ENCODE measurements at regions not wholly inside any gene's neighbourhood (a gene's known extent, or its start where the extent isn't known, plus 50 kb on each side); places are given as distances from the start of the nearest gene placed in this dataset.

GRCh38 chr2:235300368-235301201, 193.3 kb upstream of the AGAP1 start:
- TF ChIP-seq CTCF (IDR thresholded peaks at IDR 0.05; ENCODE audit: low read depth, low read length, missing control alignments), result no peak
- peak; percentile 47 for DNase-seq (ENCODE audit: extremely low read depth, low read depth)
- H3K4me3 ChIP-seq (replicated peaks; ENCODE audit: low read depth, low read length), result no peak overlapping the region

- no peak for TF ChIP-seq CTCF (IDR thresholded peaks at IDR 0.05; ENCODE audit: low read depth, low read length, missing control alignments)
- no peak for DNase-seq (ENCODE audit: extremely low read depth, low read depth)
- no peak overlapping the region for H3K4me3 ChIP-seq (replicated peaks; ENCODE audit: low read depth, low read length)
These were observed 192.4 kb upstream of the AGAP1 start for GRCh38 chr2:235301202-235302076.

GRCh38 chr2:235302263-235302662, 191.6 kb upstream of the AGAP1 start:
- H3K4me3 ChIP-seq (replicated peaks; ENCODE audit: low read depth, low read length), result no peak overlapping the region
- no peak for DNase-seq (ENCODE audit: extremely low read depth, low read depth)
- TF ChIP-seq CTCF (IDR thresholded peaks at IDR 0.05; ENCODE audit: low read depth, low read length, missing control alignments), result no peak

- DNase-seq (ENCODE audit: extremely low read depth, low read depth), result no peak
- TF ChIP-seq CTCF (IDR thresholded peaks at IDR 0.05; ENCODE audit: low read depth, low read length, missing control alignments), result peak; percentile 19
These were observed 190.1 kb upstream of the AGAP1 start for GRCh38 chr2:235303499-235304291.

GRCh38 chr2:235305678-235306077, 188.2 kb upstream of the AGAP1 start:
- DNase-seq (ENCODE audit: extremely low read depth, low read depth), result no peak
- no peak for TF ChIP-seq CTCF (IDR thresholded peaks at IDR 0.05; ENCODE audit: low read depth, low read length, missing control alignments)

More at GRCh38 chr2:235303499-235304291, 190.1 kb upstream of the AGAP1 start:
- no peak overlapping the region for H3K4me3 ChIP-seq (replicated peaks; ENCODE audit: low read depth, low read length)

GRCh38 chr2:235311044-235311443, 182.8 kb upstream of the AGAP1 start:
- no peak overlapping the region for H3K4me3 ChIP-seq (replicated peaks; ENCODE audit: low read depth, low read length)
- TF ChIP-seq CTCF (IDR thresholded peaks at IDR 0.05; ENCODE audit: low read depth, low read length, missing control alignments), result no peak
- DNase-seq (ENCODE audit: extremely low read depth, low read depth), result no peak

More at GRCh38 chr2:235305678-235306077, 188.2 kb upstream of the AGAP1 start:
- H3K4me3 ChIP-seq (replicated peaks; ENCODE audit: low read depth, low read length), result no peak overlapping the region

Data from HFF-Myc (cell line).